RWPE1 (cell line): ENCODE measurements at regions not wholly inside any gene's neighbourhood (a gene's known extent, or its start where the extent isn't known, plus 50 kb on each side); places are given as distances from the start of the nearest gene placed in this dataset.
A peak's percentile ranks its signal among the peaks of the same experiment; 100 is the strongest.

Experiments used
- CTCF ChIA-PET: fragments of 350-600 bp; sonication (Branson Sonifier 250); formaldehyde crosslinking; extraction: SDS; loops from one replicate; lab custom pipeline; 2021; lab: Yijun Ruan, JAX
- POLR2A ChIA-PET: fragments of 400-600 bp; formaldehyde crosslinking; extraction: SDS; loops from one replicate; lab custom pipeline; 2020; ENCODE audit warnings: antibody characterized with exemption; ENCODE audit not compliant: low non-redundant PET; lab: Yijun Ruan, JAX
- DNase-seq: peaks from one replicate; pipeline ENCODE4 v3.0.0; 2012; ENCODE audit warnings: low spot score
- H3K27ac ChIP-seq: fragments of 450-650 bp; 2 replicates; pipeline ENCODE4 v1.5.1; 2017
- TF ChIP-seq, protein P1 (sequence below): fragments of 450-650 bp; conservative IDR thresholded peaks from 2 replicates; pipeline ENCODE4 v1.5.1; 2017; ENCODE audit warnings: low read depth, mild to moderate bottlenecking

DNA sequence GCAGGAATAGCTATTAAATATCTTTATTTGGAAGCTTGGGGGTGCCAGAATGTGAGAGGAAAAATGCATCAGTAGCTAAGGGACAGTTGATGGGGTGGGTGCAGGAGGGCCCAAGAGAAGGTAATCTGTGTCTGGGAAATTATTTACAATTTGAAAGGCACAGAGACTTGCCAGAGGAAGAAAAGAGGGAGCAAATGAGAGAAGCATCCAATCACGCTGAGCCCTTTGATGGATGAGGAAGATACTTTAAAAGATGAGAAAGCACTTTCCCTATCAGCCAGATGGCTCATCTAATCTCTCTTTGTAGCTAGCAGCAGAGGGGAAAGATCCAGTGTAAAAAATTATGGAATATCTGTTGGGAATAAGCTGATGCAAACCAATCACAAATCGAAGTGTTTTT, 57.0 kb upstream of the ABCA1 start:
- DNase-seq = no peak
- no peak overlapping the region for H3K27ac ChIP-seq
- TF ChIP-seq, protein P1, sequence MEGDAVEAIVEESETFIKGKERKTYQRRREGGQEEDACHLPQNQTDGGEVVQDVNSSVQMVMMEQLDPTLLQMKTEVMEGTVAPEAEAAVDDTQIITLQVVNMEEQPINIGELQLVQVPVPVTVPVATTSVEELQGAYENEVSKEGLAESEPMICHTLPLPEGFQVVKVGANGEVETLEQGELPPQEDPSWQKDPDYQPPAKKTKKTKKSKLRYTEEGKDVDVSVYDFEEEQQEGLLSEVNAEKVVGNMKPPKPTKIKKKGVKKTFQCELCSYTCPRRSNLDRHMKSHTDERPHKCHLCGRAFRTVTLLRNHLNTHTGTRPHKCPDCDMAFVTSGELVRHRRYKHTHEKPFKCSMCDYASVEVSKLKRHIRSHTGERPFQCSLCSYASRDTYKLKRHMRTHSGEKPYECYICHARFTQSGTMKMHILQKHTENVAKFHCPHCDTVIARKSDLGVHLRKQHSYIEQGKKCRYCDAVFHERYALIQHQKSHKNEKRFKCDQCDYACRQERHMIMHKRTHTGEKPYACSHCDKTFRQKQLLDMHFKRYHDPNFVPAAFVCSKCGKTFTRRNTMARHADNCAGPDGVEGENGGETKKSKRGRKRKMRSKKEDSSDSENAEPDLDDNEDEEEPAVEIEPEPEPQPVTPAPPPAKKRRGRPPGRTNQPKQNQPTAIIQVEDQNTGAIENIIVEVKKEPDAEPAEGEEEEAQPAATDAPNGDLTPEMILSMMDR = no peak
- CTCF ChIA-PET = no interaction called here
- POLR2A ChIA-PET = no interaction called here

GRCh38 chr9:104986096-104986495, 58.1 kb upstream of the ABCA1 start:
- POLR2A ChIA-PET = no interaction called here
- CTCF ChIA-PET = no interaction called here
- no peak for DNase-seq
- TF ChIP-seq, protein P1 = no peak
- no peak overlapping the region for H3K27ac ChIP-seq

DNA sequence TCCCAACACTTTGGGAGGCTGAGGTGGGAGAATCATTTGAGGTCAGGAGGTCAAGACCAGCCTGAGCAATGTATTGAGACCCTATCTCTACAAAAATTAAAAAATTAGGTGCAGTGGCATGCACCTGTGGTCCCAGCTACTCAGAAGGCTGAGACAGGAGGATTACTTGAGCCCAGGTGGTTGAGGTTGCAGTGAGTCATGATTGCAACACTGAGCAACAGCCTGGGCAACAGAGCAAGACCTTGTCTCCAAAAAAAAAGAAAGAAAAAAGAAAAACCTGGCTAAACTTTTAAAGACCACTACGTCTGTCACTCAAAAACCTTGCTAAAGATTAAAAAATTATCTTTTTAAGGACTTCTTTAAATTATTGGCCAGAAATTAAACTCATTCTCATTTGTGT, 59.8 kb upstream of the ABCA1 start:
- no peak for DNase-seq
- POLR2A ChIA-PET = no interaction called here
- TF ChIP-seq, protein P1 = no peak
- CTCF ChIA-PET = interaction anchor here (0.7 kb wide), 1 partner anchor 172 kb away, joined by 5 read pairs; no protein-coding TSS in a partner anchor
- H3K27ac ChIP-seq = no peak overlapping the region; the same call in 1 of the 2 replicates

- H3K27ac ChIP-seq = no peak overlapping the region
- TF ChIP-seq, protein P1 = no peak
- ChIA-PET POLR2A (no interaction called here), CTCF (no interaction called here)
- no peak for DNase-seq
These were observed 60.6 kb upstream of the ABCA1 start for GRCh38 chr9:104988539-104988938.

DNA sequence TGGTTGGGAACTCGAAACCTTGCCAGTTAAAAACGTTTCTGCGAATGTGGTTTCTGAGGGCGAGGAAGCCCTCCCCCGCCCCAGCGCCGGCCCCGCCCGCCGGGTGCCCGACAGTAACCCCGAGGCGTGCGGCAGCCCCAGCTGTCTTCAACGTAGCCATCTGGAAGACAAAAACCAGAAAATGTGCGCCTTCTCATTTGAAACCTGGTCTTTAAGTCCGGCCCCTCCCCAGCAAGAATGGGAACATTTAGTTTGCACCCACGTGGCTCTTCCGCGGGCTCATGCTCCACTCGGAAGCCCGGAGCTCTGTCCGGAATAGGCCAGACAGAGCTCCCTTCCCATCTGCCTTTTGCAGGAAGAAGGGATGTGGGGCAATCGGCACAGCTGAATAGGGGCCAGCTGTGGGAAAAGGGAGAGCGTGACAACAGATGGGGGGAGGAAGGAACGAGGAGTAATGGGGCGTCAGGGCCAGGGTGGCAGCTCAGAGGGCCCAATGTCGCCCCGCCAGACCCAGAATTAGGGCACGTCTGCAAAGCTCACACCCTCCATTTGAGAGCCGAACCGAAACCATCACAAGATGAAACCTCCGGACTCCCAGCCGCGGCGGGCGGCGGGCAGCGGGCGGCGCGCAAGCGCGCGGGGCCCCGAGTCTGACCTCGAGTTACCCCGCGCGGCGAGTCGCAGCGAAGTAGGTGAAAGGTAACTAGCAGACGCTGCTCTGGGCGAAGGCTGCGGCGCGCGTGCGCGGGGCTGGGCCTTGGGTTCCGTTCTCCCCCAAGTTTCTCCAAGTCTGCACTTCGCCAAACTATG, 63.4 kb upstream of the ABCA1 start:
- TF ChIP-seq, protein P1 = no peak
- POLR2A ChIA-PET = no interaction called here
- CTCF ChIA-PET = interaction anchor here (0.7 to 1.2 kb wide), 3 partner anchors 23 to 399 kb away, joined by 3 to 6 read pairs (median 3); no protein-coding TSS in a partner anchor
- peak overlapping the region; percentile 95 for H3K27ac ChIP-seq
- peak; percentile 88 for DNase-seq

DNA sequence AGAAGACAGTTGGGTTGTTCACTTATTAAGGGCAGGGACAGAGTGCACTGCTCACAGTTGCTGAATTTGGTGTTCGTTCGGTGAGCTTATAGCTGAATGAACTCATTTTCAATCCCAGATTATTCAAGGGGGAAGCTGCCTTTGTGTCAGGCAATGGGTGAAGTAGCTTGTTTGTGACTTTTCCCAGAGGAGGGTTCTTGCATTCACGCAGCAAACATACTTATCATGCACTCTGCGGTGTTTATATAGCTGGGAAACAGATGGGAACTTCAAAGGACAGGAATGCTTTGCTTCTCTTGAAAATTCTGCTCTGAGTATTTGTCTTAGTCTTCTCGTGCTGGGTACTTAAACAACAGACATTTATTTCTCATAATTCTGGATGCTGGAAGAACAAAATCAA, 64.7 kb upstream of the ABCA1 start:
- POLR2A ChIA-PET = no interaction called here
- CTCF ChIA-PET = interaction anchor here (0.6 to 0.9 kb wide), 3 partner anchors 9 to 214 kb away, joined by 3 to 4 read pairs (median 4); no protein-coding TSS in a partner anchor
- no peak for DNase-seq

More for the DNA sequence above, 64.7 kb upstream of the ABCA1 start:
- no peak overlapping the region for H3K27ac ChIP-seq
- TF ChIP-seq, protein P1 = no peak
